Subcutaneous abdominal adipose tissue (tissue), 5 donors: ENCODE measurements at regions not wholly inside any gene's neighbourhood (a gene's known extent, or its start where the extent isn't known, plus 50 kb on each side); places are given as distances from the start of the nearest gene placed in this dataset.
A peak's percentile ranks its signal among the peaks of the same experiment; 100 is the strongest.

Experiments used
- H3K27ac ChIP-seq: one replicate; pipeline ENCODE4 v1.7.0; 2013; ENCODE audit warnings: low read depth, mild to moderate bottlenecking, inconsistent platforms, low read length, moderate library complexity
- H3K27me3 ChIP-seq, 5 donors: one replicate each; pipeline ENCODE4 v1.7.0; 2013; ENCODE audit warnings: low read length in 5 of 5, inconsistent platforms in 1 of 5; ENCODE audit not compliant: control insufficient read depth in 5 of 5, insufficient read depth in 4 of 5
- H3K36me3 ChIP-seq, 5 donors: one replicate each; pipeline ENCODE4 v1.7.0; 2013; ENCODE audit warnings: low read length in 5 of 5; ENCODE audit not compliant: control insufficient read depth in 5 of 5, insufficient read depth in 5 of 5
- H3K4me1 ChIP-seq, 5 donors: one replicate each; pipeline ENCODE4 v1.7.0; 2013; ENCODE audit warnings: low read length in 5 of 5, mild to moderate bottlenecking in 3 of 5, moderate library complexity in 1 of 5; ENCODE audit not compliant: control insufficient read depth in 5 of 5, insufficient read depth in 5 of 5
- H3K4me3 ChIP-seq, 5 donors: one replicate each; pipeline ENCODE4 v1.7.0; 2013; ENCODE audit warnings: low read length in 5 of 5, low read depth in 1 of 5
- H3K9ac ChIP-seq, 5 donors: one replicate each; pipeline ENCODE4 v1.7.0; 2013; ENCODE audit warnings: low read length in 5 of 5, mild to moderate bottlenecking in 4 of 5, moderate library complexity in 3 of 5
- H3K9me3 ChIP-seq, 5 donors: one replicate each; pipeline ENCODE4 v1.7.0; 2013; ENCODE audit warnings: low read length in 5 of 5; ENCODE audit not compliant: control insufficient read depth in 5 of 5
- donor health status: healthy.
- donor health status: healthy.
- donor health status: healthy.
- donor health status: healthy.
- donor health status: healthy.

- Histone ChIP-seq H3K27ac (no peak overlapping the region), H3K4me1 (peaks cover 11 to 33% (median 26%) of the 10 kb centered on the region in 5 donors)
Measured at GRCh38 chr9:105069285-105069684, 141.3 kb upstream of the ABCA1 start.

GRCh38 chr9:105069696-105070095 is 141.7 kb upstream of the ABCA1 start:
- no peak overlapping the region for H3K9ac ChIP-seq

More at GRCh38 chr9:105069285-105069684, 141.3 kb upstream of the ABCA1 start:
- Histone ChIP-seq H3K9ac (no peak overlapping the region), H3K27me3 (no peaks in the 10 kb centered on the region), H3K36me3 (no peaks in the 10 kb centered on the region), H3K4me3 (no peak overlapping the region), H3K9me3 (peaks cover 0 to 5% (median 2%) of the 10 kb centered on the region in 5 donors)

DNA sequence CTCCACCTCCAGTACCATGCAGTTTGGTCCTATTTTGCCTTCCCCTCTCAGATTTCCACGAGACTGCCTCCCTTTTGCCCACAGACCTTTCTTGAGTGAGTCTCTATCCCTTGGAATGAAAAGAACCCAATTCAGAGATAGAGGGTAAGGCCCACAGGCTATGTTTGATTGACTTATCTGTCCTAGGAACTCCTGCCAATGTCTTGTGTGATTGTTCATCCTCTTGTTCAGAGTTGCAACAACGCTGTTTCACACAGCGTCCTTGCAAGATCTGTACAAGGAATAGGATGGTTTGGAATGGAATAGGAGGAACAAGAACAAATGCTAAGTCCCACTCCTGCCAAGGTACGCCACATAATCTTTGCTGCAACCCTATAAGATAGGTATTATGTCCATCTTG is 142.2 kb upstream of the ABCA1 start:
- peaks cover 4 to 24% (median 17%) of the 10 kb centered on the region in 5 donors for H3K4me1 ChIP-seq
- H3K27me3 ChIP-seq = no peaks in the 10 kb centered on the region
- H3K27ac ChIP-seq = no peak overlapping the region
- H3K9ac ChIP-seq = no peak overlapping the region
- no peak overlapping the region for H3K4me3 ChIP-seq
- H3K36me3 ChIP-seq = no peaks in the 10 kb centered on the region
- peaks cover 0 to 5% (median 2%) of the 10 kb centered on the region in 5 donors for H3K9me3 ChIP-seq

More at GRCh38 chr9:105069696-105070095, 141.7 kb upstream of the ABCA1 start:
- H3K4me3 ChIP-seq = no peak overlapping the region
- no peaks in the 10 kb centered on the region for H3K27me3 ChIP-seq
- H3K36me3 ChIP-seq = no peaks in the 10 kb centered on the region
- H3K9me3 ChIP-seq = peaks cover 0 to 5% (median 2%) of the 10 kb centered on the region in 5 donors
- no peak overlapping the region for H3K27ac ChIP-seq
- H3K4me1 ChIP-seq = peaks cover 7 to 29% (median 22%) of the 10 kb centered on the region in 5 donors

DNA sequence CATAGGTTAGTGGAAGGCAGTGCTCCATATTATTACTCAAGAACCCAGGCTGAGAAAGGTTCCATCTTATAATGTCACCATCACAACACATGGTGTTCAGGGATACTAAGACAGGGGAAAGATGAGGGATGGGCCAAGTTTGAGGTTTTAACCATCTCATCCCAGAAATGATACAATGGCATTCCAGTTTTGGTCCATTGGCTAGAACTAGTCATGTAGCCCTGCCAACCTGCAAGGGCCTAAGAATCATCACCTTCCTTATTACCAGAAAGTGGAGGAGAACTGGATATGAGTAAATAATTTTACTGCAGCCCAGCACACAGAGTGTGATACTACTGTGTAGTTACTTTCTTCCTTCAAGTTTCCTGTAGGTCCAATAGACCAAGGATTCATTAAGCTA is 144.5 kb upstream of the ABCA1 start:
- Histone ChIP-seq H3K27me3 (no peaks in the 10 kb centered on the region), H3K4me3 (no peak overlapping the region), H3K27ac (peak overlapping the region; percentile 24), H3K9ac (no peak overlapping the region), H3K36me3 (no peaks in the 10 kb centered on the region), H3K4me1 (peaks cover 0 to 22% (median 7%) of the 10 kb centered on the region in 5 donors), H3K9me3 (peaks cover 0 to 5% (median 2%) of the 10 kb centered on the region in 5 donors)

DNA sequence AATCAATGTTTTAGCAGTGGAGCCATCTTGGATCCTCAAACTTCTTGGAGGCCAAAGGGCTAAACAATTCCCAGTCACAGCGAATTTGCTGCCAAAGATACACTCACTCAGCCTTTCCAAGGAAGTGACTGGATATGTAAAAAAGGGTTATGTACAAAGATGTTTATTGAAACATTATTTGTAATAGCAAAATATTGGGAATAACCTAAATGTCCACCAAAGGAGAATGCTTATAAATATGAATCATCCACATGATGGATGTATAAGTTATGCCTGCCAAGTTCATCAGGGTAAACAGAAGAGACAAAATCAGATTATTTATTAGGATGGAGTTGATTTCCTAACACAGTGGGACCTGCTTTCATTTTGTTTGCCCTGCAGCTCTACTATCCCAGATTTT is 145.2 kb upstream of the ABCA1 start:
- Histone ChIP-seq H3K9ac (no peak overlapping the region), H3K27me3 (no peaks in the 10 kb centered on the region)

DNA sequence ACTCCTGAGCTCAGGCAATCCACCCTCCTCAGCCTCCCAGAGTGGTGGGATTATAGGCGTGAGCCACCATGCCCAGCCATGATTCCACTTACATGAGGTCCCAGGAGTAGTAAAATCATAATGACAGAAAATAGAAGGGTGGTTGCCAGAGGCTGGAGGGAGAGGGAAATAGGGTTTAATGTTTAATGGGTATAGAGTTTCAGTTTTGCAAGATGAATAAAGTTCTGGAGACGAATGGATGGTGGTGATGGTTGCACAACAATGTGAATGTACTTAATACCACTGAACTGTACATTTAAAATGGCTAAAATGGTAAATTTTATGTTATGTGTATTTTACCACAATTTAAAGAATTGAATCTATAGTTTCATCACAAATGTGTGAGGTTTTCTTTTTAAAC is 146.5 kb upstream of the ABCA1 start:
- H3K27ac ChIP-seq = no peak overlapping the region
- H3K4me3 ChIP-seq = no peak overlapping the region
- H3K36me3 ChIP-seq = no peaks in the 10 kb centered on the region
- H3K4me1 ChIP-seq = peaks cover 0 to 22% (median 7%) of the 10 kb centered on the region in 5 donors
- H3K9ac ChIP-seq = no peak overlapping the region
- no peaks in the 10 kb centered on the region for H3K27me3 ChIP-seq
- H3K9me3 ChIP-seq = no peaks in the 10 kb centered on the region

More for the DNA sequence above, 145.2 kb upstream of the ABCA1 start:
- H3K4me1 ChIP-seq = peaks cover 0 to 22% (median 7%) of the 10 kb centered on the region in 5 donors
- no peak overlapping the region for H3K4me3 ChIP-seq
- peaks cover 0 to under 1% (median 0%) of the 10 kb centered on the region in 5 donors for H3K9me3 ChIP-seq
- no peaks in the 10 kb centered on the region for H3K36me3 ChIP-seq
- peak overlapping the region; percentile 41 for H3K27ac ChIP-seq

DNA sequence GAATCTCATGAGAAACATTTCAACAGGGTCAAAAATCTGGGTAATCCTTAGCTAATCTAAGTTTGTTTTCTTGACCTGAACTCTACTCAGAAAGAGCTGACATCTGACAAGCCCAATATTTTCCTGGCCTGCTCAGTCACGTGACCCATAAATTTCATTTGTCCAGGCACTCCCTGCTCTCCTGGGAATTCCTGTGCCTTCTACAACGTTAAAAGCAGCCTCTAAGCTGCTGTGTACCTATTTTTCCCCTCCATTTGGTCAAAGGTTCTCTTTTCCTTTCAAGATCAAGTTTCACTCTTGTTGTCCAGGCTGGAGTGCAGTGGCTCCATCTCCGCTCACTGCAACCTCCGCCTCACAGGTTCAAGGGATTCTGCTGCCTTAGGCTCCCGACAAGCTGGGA is 148.8 kb upstream of the ABCA1 start:
- Histone ChIP-seq H3K36me3 (no peaks in the 10 kb centered on the region), H3K27me3 (no peaks in the 10 kb centered on the region), H3K9ac (no peak overlapping the region), H3K9me3 (no peaks in the 10 kb centered on the region), H3K4me3 (no peak overlapping the region), H3K4me1 (peaks cover 0 to 22% (median 7%) of the 10 kb centered on the region in 5 donors), H3K27ac (no peak overlapping the region)

GRCh38 chr9:105079457-105079856 is 151.5 kb upstream of the ABCA1 start:
- peaks cover 0 to 17% (median 7%) of the 10 kb centered on the region in 5 donors for H3K4me1 ChIP-seq
- no peak overlapping the region for H3K4me3 ChIP-seq
- no peaks in the 10 kb centered on the region for H3K27me3 ChIP-seq
- no peak overlapping the region for H3K27ac ChIP-seq
- no peaks in the 10 kb centered on the region for H3K9me3 ChIP-seq
- no peaks in the 10 kb centered on the region for H3K36me3 ChIP-seq
- no peak overlapping the region for H3K9ac ChIP-seq

GRCh38 chr9:105082843-105083242 is 154.9 kb upstream of the ABCA1 start:
- no peaks in the 10 kb centered on the region for H3K27me3 ChIP-seq
- no peak overlapping the region for H3K27ac ChIP-seq
- H3K4me1 ChIP-seq = peaks cover 0 to 3% (median 0%) of the 10 kb centered on the region in 5 donors
- no peaks in the 10 kb centered on the region for H3K9me3 ChIP-seq
- no peak overlapping the region for H3K9ac ChIP-seq
- H3K4me3 ChIP-seq = no peak overlapping the region
- no peaks in the 10 kb centered on the region for H3K36me3 ChIP-seq

DNA sequence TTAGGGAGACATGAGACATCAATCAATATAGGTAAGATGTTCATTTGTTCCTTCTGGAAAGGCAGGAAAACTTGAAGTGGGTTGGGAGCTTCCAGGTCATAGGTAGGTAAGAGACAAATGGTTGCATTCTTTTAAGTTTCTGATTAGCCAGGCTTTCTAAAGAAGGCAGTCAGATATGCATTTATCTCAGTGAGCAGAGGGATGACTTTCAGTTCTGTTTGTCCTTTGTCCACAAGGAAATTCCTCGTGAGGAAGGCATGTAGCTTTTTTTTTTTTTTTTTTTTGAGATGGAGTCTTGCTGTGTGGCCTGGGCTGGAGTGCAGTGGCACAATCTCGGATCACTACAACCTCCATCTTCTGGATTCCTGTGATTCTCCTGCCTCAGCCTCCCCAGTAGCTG is 155.3 kb upstream of the ABCA1 start:
- Histone ChIP-seq H3K27ac (no peak overlapping the region), H3K27me3 (no peaks in the 10 kb centered on the region), H3K9me3 (no peaks in the 10 kb centered on the region), H3K4me3 (no peak overlapping the region), H3K4me1 (peaks cover 0 to 7% (median 0%) of the 10 kb centered on the region in 5 donors), H3K9ac (no peak overlapping the region), H3K36me3 (no peaks in the 10 kb centered on the region)
